ENCODE measurements at regions not wholly inside any gene's neighbourhood (a gene's known extent, or its start where the extent isn't known, plus 50 kb on each side); places are given as distances from the start of the nearest gene placed in this dataset.

DNA sequence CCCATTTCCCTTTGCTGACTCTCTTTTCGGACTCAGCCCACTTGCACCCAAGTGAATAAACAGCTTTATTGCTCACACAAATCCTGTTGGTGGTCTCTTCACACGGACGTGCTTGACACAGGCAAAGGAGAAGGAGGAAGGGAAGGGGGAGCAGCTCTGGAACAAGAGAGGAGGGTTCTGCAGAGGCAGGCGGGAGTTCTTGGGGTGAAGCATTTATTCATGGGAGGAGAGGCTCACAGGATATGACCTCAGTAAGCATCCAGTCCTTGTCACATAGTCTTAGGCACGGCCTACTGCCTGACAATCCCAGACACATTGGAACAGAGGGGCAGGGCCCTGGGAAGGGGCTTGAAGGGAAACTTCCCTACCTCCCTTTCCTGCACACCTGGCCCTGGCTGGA is 171.7 kb upstream of the HS6ST1 start:
- H4K20me1 ChIP-seq (ENCODE audit: insufficient read depth, low read length), result no peaks in the 10 kb centered on the region
- no peak overlapping the region for H3K27ac ChIP-seq (ENCODE audit: low read depth, low read length)
- no peaks in the 10 kb centered on the region for H3K9me3 ChIP-seq (ENCODE audit: low read depth, low read length)
- TF ChIP-seq, protein P1, sequence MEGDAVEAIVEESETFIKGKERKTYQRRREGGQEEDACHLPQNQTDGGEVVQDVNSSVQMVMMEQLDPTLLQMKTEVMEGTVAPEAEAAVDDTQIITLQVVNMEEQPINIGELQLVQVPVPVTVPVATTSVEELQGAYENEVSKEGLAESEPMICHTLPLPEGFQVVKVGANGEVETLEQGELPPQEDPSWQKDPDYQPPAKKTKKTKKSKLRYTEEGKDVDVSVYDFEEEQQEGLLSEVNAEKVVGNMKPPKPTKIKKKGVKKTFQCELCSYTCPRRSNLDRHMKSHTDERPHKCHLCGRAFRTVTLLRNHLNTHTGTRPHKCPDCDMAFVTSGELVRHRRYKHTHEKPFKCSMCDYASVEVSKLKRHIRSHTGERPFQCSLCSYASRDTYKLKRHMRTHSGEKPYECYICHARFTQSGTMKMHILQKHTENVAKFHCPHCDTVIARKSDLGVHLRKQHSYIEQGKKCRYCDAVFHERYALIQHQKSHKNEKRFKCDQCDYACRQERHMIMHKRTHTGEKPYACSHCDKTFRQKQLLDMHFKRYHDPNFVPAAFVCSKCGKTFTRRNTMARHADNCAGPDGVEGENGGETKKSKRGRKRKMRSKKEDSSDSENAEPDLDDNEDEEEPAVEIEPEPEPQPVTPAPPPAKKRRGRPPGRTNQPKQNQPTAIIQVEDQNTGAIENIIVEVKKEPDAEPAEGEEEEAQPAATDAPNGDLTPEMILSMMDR (IDR thresholded peaks at IDR 0.05; ENCODE audit: extremely low read depth, low read depth, low read length), result no peak
- no peak overlapping the region for H2AFZ ChIP-seq (ENCODE audit: low read length)
- H3K4me1 ChIP-seq (ENCODE audit: insufficient read depth, low read length), result no peaks in the 10 kb centered on the region
- H3K79me2 ChIP-seq (ENCODE audit: insufficient read depth, low read length), result no peaks in the 10 kb centered on the region
- H3K27me3 ChIP-seq (ENCODE audit: insufficient read depth, low read length), result peaks cover 11% of the 10 kb centered on the region
- H3K4me2 ChIP-seq (ENCODE audit: insufficient read depth, low read length), result no peak overlapping the region
- H3K4me3 ChIP-seq (ENCODE audit: insufficient read depth, low read length), result no peak overlapping the region
- no peaks in the 10 kb centered on the region for H3K36me3 ChIP-seq (ENCODE audit: insufficient read depth, low read length)
- DNase-seq (ENCODE audit: insufficient read length, low spot score, missing footprints), result peak; percentile 46

DNA sequence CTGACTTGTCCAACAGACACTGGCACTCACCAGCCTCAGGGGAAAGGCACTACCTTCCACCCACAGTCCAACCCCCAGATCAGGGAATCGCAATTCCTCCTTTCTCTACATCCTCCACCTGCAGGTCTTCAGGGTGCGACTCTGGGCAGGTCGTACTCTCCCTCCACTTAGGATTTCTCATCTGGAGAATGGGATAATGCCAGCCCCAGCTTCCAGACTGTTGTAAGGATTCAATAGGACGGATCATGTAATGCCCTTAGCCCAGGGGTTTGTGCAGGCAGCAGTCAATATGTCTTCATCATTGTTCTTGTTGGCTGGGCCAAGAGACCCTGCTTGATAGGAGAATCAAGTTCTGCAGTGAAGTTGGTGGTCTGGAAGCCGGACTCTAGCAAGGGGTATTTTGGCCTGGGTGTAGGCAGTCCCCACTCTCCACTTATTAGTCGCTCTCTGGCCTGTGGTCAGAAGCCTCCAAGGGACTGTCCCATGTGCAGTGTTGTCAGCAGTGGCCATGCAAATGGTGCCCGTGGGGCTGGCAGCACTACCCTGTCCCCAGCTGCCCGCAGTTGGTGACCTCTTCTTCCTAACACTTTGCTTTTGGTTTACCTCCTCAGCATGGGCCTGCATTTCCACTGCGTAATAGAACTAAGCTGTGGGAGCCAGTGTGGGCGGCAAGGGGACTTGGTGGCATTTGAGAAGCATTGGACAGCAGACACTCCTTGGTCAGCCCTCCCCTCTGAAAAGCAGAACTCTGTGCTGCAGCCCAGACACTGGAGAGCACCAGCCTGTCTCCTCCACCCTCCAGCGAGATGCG is 172.4 kb upstream of the HS6ST1 start:
- Histone ChIP-seq H3K36me3 (ENCODE audit: insufficient read depth, low read length) (no peaks in the 10 kb centered on the region), H3K79me2 (ENCODE audit: insufficient read depth, low read length) (no peaks in the 10 kb centered on the region), H3K27me3 (ENCODE audit: insufficient read depth, low read length) (peaks cover 11% of the 10 kb centered on the region), H3K9me3 (ENCODE audit: low read depth, low read length) (no peaks in the 10 kb centered on the region), H3K4me2 (ENCODE audit: insufficient read depth, low read length) (no peak overlapping the region), H3K4me1 (ENCODE audit: insufficient read depth, low read length) (no peaks in the 10 kb centered on the region), H3K4me3 (ENCODE audit: insufficient read depth, low read length) (no peak overlapping the region), H3K27ac (ENCODE audit: low read depth, low read length) (no peak overlapping the region), H2AFZ (ENCODE audit: low read length) (no peak overlapping the region), H4K20me1 (ENCODE audit: insufficient read depth, low read length) (no peaks in the 10 kb centered on the region)
- DNase-seq (ENCODE audit: insufficient read length, low spot score, missing footprints), result peak; percentile 39
- TF ChIP-seq, protein P1 (IDR thresholded peaks at IDR 0.05; ENCODE audit: extremely low read depth, low read depth, low read length), result no peak

DNA sequence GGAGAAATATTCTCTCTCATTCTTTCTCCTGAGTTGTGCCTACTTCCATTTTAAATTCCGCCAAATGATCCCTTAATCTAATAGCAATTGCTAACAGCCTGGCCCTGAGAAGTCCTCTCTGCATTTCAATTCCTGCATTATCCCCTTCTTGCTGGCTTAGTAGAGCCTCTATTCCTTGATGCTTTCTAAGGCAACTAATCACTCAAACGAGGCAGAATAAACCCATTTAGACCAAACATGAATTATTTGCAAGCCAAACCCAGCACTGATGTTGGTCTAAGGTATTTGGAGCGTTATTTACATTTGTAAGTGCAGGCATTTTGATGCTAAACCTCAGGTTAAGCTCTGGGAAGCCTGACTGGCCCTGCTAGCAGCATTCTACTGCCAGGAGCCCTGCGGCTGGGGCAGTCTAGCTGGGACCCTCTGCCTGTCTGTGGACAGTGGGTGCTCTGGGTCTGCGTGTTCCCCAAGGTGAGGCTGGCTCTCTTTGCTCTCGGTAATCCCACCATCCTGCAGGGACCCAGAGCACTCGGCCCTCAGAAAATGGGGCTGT is 173.1 kb upstream of the HS6ST1 start:
- Histone ChIP-seq H3K9me3 (ENCODE audit: low read depth, low read length) (no peaks in the 10 kb centered on the region), H3K4me3 (ENCODE audit: insufficient read depth, low read length) (no peak overlapping the region), H3K36me3 (ENCODE audit: insufficient read depth, low read length) (no peaks in the 10 kb centered on the region), H3K79me2 (ENCODE audit: insufficient read depth, low read length) (no peaks in the 10 kb centered on the region), H3K4me2 (ENCODE audit: insufficient read depth, low read length) (no peak overlapping the region), H2AFZ (ENCODE audit: low read length) (no peak overlapping the region), H3K27ac (ENCODE audit: low read depth, low read length) (no peak overlapping the region), H4K20me1 (ENCODE audit: insufficient read depth, low read length) (no peaks in the 10 kb centered on the region), H3K27me3 (ENCODE audit: insufficient read depth, low read length) (peaks cover 11% of the 10 kb centered on the region), H3K4me1 (ENCODE audit: insufficient read depth, low read length) (no peaks in the 10 kb centered on the region)
- TF ChIP-seq, protein P1 (IDR thresholded peaks at IDR 0.05; ENCODE audit: extremely low read depth, low read depth, low read length), result no peak
- peak; percentile 57 for DNase-seq (ENCODE audit: insufficient read length, low spot score, missing footprints)
